ENCODE measurements at regions not wholly inside any gene's neighbourhood (a gene's known extent, or its start where the extent isn't known, plus 50 kb on each side); places are given as distances from the start of the nearest gene placed in this dataset.

DNA sequence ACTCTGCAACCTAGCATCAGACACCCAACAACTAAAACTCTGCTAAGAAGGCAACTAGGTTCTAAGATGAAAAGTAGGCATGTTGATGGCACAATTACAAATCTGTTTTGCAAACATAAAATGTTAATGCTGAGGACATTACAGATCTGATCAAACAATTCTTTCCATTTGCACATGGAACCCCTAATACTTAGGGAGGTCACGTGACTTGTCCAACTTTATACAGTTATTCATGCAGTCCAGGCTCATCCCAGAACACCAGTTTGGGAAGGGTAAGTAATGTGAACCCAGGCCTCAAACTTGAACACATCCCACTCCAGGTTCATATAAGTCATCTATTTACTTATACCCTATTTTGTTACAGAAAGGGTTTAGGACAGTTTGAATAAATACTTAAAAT is 247.2 kb downstream of the HACE1 start:
- H3K4me3 Mint-ChIP-seq = no peak overlapping the region

DNA sequence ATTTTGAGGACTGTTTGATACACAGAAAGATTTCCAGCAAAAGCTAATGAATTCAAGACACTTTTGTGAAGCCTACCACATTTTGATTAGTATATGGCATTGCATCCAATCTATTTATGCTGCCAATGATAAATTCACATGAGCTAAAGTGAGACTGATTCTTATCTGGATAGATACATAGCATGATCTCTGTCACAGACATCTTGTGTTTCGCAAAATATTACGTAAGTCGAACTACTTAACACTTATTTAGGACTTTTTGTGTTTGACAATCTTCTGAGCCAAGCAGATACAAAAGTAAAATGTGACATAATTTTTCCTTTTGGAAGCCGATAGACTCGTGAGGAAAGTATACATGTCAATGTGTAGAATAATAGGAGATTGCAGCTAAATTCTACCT is 251.6 kb downstream of the HACE1 start:
- Mint-ChIP-seq H3K9me3 (no peaks in the 10 kb centered on the region), H3K27me3 (ENCODE audit: low read depth) (peaks cover 3% of the 10 kb centered on the region), H3K4me1 (ENCODE audit: low read depth) (peaks cover 9% of the 10 kb centered on the region), H3K4me3 (no peak overlapping the region), H3K27ac (no peak overlapping the region), H3K36me3 (ENCODE audit: low read depth) (no peaks in the 10 kb centered on the region)
- intact Hi-C loops (cut with micrococcal nuclease) = no loop called here
- CTCF ChIA-PET = no interaction called here
- DNase-seq = no peak

More for the DNA sequence above, 247.2 kb downstream of the HACE1 start:
- Mint-ChIP-seq H3K36me3 (ENCODE audit: low read depth) (no peaks in the 10 kb centered on the region), H3K9me3 (no peaks in the 10 kb centered on the region), H3K4me1 (ENCODE audit: low read depth) (peaks cover 4% of the 10 kb centered on the region), H3K27me3 (ENCODE audit: low read depth) (peaks cover 4% of the 10 kb centered on the region), H3K27ac (no peak overlapping the region)
- CTCF ChIA-PET = no interaction called here
- no peak for DNase-seq
- intact Hi-C loops (cut with micrococcal nuclease) = no loop called here

GRCh38 chr6:104607501-104607900 is 252.2 kb downstream of the HACE1 start:
- Mint-ChIP-seq H3K4me1 (ENCODE audit: low read depth) (peaks cover 14% of the 10 kb centered on the region), H3K4me3 (no peak overlapping the region), H3K36me3 (ENCODE audit: low read depth) (no peaks in the 10 kb centered on the region), H3K27ac (no peak overlapping the region), H3K9me3 (no peaks in the 10 kb centered on the region), H3K27me3 (ENCODE audit: low read depth) (peaks cover 3% of the 10 kb centered on the region)
- CTCF ChIA-PET = no interaction called here
- intact Hi-C loops (cut with micrococcal nuclease) = no loop called here
- DNase-seq = no peak

DNA sequence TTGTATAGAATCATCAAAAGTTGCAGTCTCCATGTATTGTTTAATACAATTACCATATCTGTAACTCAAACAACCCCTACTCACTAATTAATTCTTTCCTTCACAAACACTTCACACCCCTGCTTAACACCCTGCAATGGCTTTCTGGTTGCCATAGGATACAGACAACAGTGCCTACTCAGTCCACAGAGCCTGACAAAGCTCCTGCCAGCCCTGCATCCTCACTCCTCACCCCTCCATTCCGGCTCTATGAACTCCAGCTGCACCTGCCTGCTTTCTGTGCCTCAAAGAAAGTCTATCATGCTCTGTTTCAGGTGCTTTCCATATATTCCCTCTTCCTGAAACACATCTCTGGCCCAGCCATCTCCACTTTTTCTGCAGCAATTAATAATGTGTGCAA is 253.4 kb downstream of the HACE1 start:
- Mint-ChIP-seq H3K9me3 (no peaks in the 10 kb centered on the region), H3K4me3 (no peak overlapping the region), H3K36me3 (ENCODE audit: low read depth) (no peaks in the 10 kb centered on the region), H3K27me3 (ENCODE audit: low read depth) (peaks cover 2% of the 10 kb centered on the region), H3K4me1 (ENCODE audit: low read depth) (peaks cover 15% of the 10 kb centered on the region), H3K27ac (no peak overlapping the region)
- CTCF ChIA-PET = no interaction called here
- no peak for DNase-seq
- intact Hi-C loops (cut with micrococcal nuclease) = no loop called here

- H3K27ac Mint-ChIP-seq = no peak overlapping the region
- no peaks in the 10 kb centered on the region for H3K27me3 Mint-ChIP-seq (ENCODE audit: low read depth)
- no peak for DNase-seq
- CTCF ChIA-PET = interaction anchor here (0.7 kb wide), 1 partner anchor 9 kb away, joined by 3 read pairs; no protein-coding TSS in a partner anchor
- intact Hi-C loops (cut with micrococcal nuclease) = no loop called here
- no peak overlapping the region for H3K4me3 Mint-ChIP-seq
- no peaks in the 10 kb centered on the region for H3K9me3 Mint-ChIP-seq
- H3K36me3 Mint-ChIP-seq (ENCODE audit: low read depth) = no peaks in the 10 kb centered on the region
- H3K4me1 Mint-ChIP-seq (ENCODE audit: low read depth) = peaks cover 15% of the 10 kb centered on the region
These were observed 255.0 kb downstream of the HACE1 start for GRCh38 chr6:104604685-104605084.

DNA sequence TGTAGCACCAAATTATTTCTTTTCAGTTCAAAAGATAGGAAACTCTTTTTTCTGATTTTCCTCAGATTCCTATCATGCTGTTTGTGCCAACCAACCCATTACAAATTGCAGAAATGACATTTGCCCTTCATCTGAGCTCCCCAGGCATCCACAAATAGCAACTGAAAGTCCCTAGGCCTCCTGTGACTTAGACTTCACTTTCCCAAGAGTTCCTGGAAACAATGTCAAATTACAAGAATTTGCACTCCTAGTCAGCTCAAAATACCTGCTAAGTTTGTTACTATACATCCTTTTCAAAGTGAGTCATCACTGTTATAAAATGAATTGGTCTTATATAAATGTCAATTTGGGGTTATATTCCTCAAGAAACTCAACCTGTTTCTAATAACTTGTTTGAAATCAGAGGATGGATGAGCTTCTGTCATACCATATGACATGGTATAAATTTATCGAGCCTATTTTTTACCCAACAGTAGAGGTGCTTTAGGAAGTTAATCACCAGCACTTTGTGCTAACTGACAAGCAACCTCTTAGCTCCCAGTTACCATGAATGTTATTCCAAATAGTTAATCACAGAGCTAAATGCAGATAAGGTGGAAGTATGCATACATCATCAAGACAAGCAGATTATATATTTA is 256.5 kb downstream of the HACE1 start:
- no peaks in the 10 kb centered on the region for H3K27me3 Mint-ChIP-seq (ENCODE audit: low read depth)
- intact Hi-C loops (cut with micrococcal nuclease) = loop anchor here (1.0 kb wide), 1 partner anchor 186 kb away; no protein-coding TSS in a partner anchor
- H3K36me3 Mint-ChIP-seq (ENCODE audit: low read depth) = no peaks in the 10 kb centered on the region
- DNase-seq = no peak
- CTCF ChIA-PET = interaction anchor here (1.3 kb wide), 1 partner anchor 84 kb away, joined by 3 read pairs; no protein-coding TSS in a partner anchor
- no peaks in the 10 kb centered on the region for H3K9me3 Mint-ChIP-seq
- peaks cover 15% of the 10 kb centered on the region for H3K4me1 Mint-ChIP-seq (ENCODE audit: low read depth)
- no peak overlapping the region for H3K27ac Mint-ChIP-seq
- H3K4me3 Mint-ChIP-seq = no peak overlapping the region

DNA sequence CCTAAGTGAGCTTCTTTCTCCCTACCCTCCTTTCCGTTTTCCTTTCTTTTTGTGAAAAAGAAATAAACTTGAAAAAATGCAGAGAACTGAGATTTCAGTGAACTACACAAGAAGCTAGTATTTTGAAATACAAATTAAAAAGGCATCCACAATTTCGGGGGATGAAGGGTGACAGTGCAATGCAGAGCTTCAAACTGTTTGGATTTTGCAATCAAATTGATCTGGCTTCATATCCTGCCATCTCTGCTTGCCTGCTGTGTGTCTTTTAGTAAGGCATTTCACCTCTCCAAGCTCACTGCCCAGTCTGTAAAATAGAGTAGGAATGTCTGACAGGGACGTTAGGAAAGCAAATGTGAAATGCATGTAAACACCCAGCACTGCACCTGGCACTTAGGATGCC is 258.0 kb downstream of the HACE1 start:
- intact Hi-C loops (cut with micrococcal nuclease) = no loop called here
- no peak for DNase-seq
- no peaks in the 10 kb centered on the region for H3K36me3 Mint-ChIP-seq (ENCODE audit: low read depth)
- no peak overlapping the region for H3K27ac Mint-ChIP-seq
- H3K4me1 Mint-ChIP-seq (ENCODE audit: low read depth) = peaks cover 12% of the 10 kb centered on the region
- no peak overlapping the region for H3K4me3 Mint-ChIP-seq
- no peaks in the 10 kb centered on the region for H3K9me3 Mint-ChIP-seq
- CTCF ChIA-PET = interaction anchor here (0.7 to 0.8 kb wide), 2 partner anchors 24 to 76 kb away, joined by 3 read pairs; no protein-coding TSS in a partner anchor
- peaks cover 8% of the 10 kb centered on the region for H3K27me3 Mint-ChIP-seq (ENCODE audit: low read depth)

DNA sequence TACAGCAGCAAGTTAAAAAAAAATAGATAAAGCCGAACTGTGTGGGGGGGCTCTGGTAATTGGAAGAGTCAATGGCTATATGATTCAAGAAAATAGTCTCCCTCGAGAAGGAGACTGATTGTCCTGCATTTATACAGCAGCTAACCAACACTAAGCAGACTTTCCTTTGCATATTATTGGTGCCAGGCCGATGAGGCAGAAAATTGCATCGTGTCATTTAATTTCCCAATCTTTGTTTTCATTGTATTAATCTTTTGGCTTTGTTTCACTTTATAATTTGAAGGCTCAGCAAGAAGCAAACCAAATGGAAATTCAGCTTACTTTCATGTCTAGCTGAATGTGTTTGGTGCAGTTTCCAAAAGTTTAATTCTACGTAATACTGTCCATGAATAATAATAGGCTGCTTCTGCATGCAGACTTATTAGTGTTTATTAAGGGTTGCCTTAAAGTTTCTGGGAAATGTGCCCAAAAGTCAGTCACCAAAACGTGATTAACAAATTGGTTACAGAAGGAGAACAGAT is 258.5 kb downstream of the HACE1 start:
- H3K27ac Mint-ChIP-seq = no peak overlapping the region
- no peak overlapping the region for H3K4me3 Mint-ChIP-seq
- CTCF ChIA-PET = interaction anchor here (0.7 to 0.8 kb wide), 2 partner anchors 23 to 75 kb away, joined by 3 read pairs; no protein-coding TSS in a partner anchor
- DNase-seq = no peak
- H3K9me3 Mint-ChIP-seq = no peaks in the 10 kb centered on the region
- peaks cover 11% of the 10 kb centered on the region for H3K27me3 Mint-ChIP-seq (ENCODE audit: low read depth)
- intact Hi-C loops (cut with micrococcal nuclease) = no loop called here
- peaks cover 12% of the 10 kb centered on the region for H3K4me1 Mint-ChIP-seq (ENCODE audit: low read depth)
- H3K36me3 Mint-ChIP-seq (ENCODE audit: low read depth) = no peaks in the 10 kb centered on the region

- DNase-seq = no peak
- Mint-ChIP-seq H3K36me3 (ENCODE audit: low read depth) (no peaks in the 10 kb centered on the region), H3K4me1 (ENCODE audit: low read depth) (peaks cover 12% of the 10 kb centered on the region), H3K9me3 (no peaks in the 10 kb centered on the region), H3K27ac (no peak overlapping the region), H3K27me3 (ENCODE audit: low read depth) (peaks cover 14% of the 10 kb centered on the region), H3K4me3 (no peak overlapping the region)
- CTCF ChIA-PET = no interaction called here
- intact Hi-C loops (cut with micrococcal nuclease) = no loop called here
These were observed 259.1 kb downstream of the HACE1 start for GRCh38 chr6:104600639-104600931.

DNA sequence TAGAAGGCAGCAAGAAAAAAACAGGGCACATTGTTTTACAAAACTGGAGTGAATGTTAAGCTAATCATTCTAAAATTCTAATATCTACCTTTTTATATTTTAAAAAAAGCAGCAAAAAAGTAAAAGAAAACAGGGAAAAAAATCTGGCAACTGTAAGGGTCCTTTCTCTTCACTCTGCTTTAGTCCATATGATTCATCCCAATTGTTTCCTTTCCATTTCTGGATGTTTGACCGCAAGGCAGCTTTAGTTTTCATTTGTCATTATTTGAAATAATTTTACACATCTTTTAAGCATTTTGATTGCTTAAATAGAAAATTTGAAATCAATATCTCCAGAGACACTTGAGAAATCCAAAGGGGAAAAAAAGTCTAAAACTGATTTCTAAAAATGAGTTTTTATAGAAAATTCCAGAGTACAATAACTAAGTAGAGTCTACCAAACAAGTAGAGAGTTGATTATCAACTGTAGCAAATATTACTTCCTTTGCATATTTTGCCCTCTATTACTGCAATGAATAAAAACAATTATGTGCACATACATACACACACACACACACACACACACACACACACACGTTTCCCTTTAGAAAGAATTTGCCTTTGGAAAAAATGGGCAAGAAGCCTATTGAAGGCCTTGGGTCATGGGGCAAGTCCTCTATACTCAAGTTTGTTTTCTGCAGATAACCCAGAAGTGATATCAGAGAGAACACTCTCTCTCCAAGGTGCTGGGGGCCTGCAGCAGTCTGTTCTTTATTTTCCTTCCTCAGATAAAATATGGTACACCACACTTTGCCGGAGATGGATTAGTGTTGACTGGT is 259.7 kb downstream of the HACE1 start:
- Mint-ChIP-seq H3K27ac (no peak overlapping the region), H3K27me3 (ENCODE audit: low read depth) (peaks cover 17% of the 10 kb centered on the region), H3K4me1 (ENCODE audit: low read depth) (peaks cover 12% of the 10 kb centered on the region), H3K36me3 (ENCODE audit: low read depth) (no peaks in the 10 kb centered on the region), H3K4me3 (no peak overlapping the region), H3K9me3 (no peaks in the 10 kb centered on the region)
- no peak for DNase-seq
- CTCF ChIA-PET = no interaction called here
- intact Hi-C loops (cut with micrococcal nuclease) = no loop called here

GRCh38 chr6:104597541-104598050 is 262.1 kb downstream of the HACE1 start:
- CTCF ChIA-PET = interaction anchor here (0.7 kb wide), 1 partner anchor 254 kb away, joined by 3 read pairs; no protein-coding TSS in a partner anchor
- Mint-ChIP-seq H3K36me3 (ENCODE audit: low read depth) (no peaks in the 10 kb centered on the region), H3K27ac (no peak overlapping the region), H3K4me3 (no peak overlapping the region), H3K4me1 (ENCODE audit: low read depth) (peaks cover 2% of the 10 kb centered on the region), H3K27me3 (ENCODE audit: low read depth) (peaks cover 17% of the 10 kb centered on the region), H3K9me3 (no peaks in the 10 kb centered on the region)
- intact Hi-C loops (cut with micrococcal nuclease) = no loop called here
- no peak for DNase-seq

- no peak overlapping the region for H3K4me3 Mint-ChIP-seq
- H3K9me3 Mint-ChIP-seq = no peaks in the 10 kb centered on the region
- CTCF ChIA-PET = interaction anchor here (0.9 kb wide), 1 partner anchor 43 kb away, joined by 4 read pairs; no protein-coding TSS in a partner anchor
- intact Hi-C loops (cut with micrococcal nuclease) = no loop called here
- no peak overlapping the region for H3K27ac Mint-ChIP-seq
- H3K36me3 Mint-ChIP-seq (ENCODE audit: low read depth) = no peaks in the 10 kb centered on the region
- H3K27me3 Mint-ChIP-seq (ENCODE audit: low read depth) = peaks cover 17% of the 10 kb centered on the region
- no peak for DNase-seq
- no peaks in the 10 kb centered on the region for H3K4me1 Mint-ChIP-seq (ENCODE audit: low read depth)
These were observed 263.6 kb downstream of the HACE1 start for GRCh38 chr6:104596091-104596490.
